ENCODE measurements at regions not wholly inside any gene's neighbourhood (a gene's known extent, or its start where the extent isn't known, plus 50 kb on each side); places are given as distances from the start of the nearest gene placed in this dataset.

- no TSS peak for BruUV-seq (replicated peaks)
- POLR2A ChIA-PET (ENCODE audit: unreplicated experiment), result interaction anchor here (0.6 kb wide), 1 partner anchor 92 kb away, joined by 4 read pairs; no protein-coding TSS in a partner anchor
- H2AFZ ChIP-seq, result no peak overlapping the region
- no peaks in the 10 kb centered on the region for H3K27me3 ChIP-seq (ENCODE audit: insufficient read depth, low read depth)
- no peaks in the 10 kb centered on the region for H3F3A ChIP-seq (ENCODE audit: insufficient read depth, low read depth)
- no peak overlapping the region for H3K4me2 ChIP-seq
- TF ChIP-seq EZH2 (IDR thresholded peaks at IDR 0.05; ENCODE audit: low read depth), result no peak
- TF ChIP-seq, protein P1, sequence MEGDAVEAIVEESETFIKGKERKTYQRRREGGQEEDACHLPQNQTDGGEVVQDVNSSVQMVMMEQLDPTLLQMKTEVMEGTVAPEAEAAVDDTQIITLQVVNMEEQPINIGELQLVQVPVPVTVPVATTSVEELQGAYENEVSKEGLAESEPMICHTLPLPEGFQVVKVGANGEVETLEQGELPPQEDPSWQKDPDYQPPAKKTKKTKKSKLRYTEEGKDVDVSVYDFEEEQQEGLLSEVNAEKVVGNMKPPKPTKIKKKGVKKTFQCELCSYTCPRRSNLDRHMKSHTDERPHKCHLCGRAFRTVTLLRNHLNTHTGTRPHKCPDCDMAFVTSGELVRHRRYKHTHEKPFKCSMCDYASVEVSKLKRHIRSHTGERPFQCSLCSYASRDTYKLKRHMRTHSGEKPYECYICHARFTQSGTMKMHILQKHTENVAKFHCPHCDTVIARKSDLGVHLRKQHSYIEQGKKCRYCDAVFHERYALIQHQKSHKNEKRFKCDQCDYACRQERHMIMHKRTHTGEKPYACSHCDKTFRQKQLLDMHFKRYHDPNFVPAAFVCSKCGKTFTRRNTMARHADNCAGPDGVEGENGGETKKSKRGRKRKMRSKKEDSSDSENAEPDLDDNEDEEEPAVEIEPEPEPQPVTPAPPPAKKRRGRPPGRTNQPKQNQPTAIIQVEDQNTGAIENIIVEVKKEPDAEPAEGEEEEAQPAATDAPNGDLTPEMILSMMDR (conservative IDR thresholded peaks at IDR 0.05), result no peak
- no peak for DNase-seq
- no peaks in the 10 kb centered on the region for H3K36me3 ChIP-seq (ENCODE audit: low read depth)
- H3K27ac ChIP-seq, result no peak overlapping the region
- CTCF ChIA-PET, result no interaction called here
- no peaks in the 10 kb centered on the region for H4K20me1 ChIP-seq (ENCODE audit: insufficient read depth)
- no peaks in the 10 kb centered on the region for H3K9me2 ChIP-seq (ENCODE audit: insufficient read depth)
- H3K4me1 ChIP-seq (replicated peaks; ENCODE audit: insufficient read depth), result peaks cover 9% of the 10 kb centered on the region
- no peaks in the 10 kb centered on the region for H3K79me2 ChIP-seq (ENCODE audit: low read depth)
- peaks cover 11% of the 10 kb centered on the region for H3K9me3 ChIP-seq (ENCODE audit: insufficient read depth, low read depth)
- H3K4me3 ChIP-seq, result no peak overlapping the region
- intact Hi-C loops (cut with micrococcal nuclease; ENCODE audit: unreplicated experiment), result loop anchor here (10.0 kb wide), 1 partner anchor 1223 kb away; no protein-coding TSS in a partner anchor
Measured at GRCh38 chr1:222461941-222462340, 86.0 kb downstream of the HHIPL2 start.

DNA sequence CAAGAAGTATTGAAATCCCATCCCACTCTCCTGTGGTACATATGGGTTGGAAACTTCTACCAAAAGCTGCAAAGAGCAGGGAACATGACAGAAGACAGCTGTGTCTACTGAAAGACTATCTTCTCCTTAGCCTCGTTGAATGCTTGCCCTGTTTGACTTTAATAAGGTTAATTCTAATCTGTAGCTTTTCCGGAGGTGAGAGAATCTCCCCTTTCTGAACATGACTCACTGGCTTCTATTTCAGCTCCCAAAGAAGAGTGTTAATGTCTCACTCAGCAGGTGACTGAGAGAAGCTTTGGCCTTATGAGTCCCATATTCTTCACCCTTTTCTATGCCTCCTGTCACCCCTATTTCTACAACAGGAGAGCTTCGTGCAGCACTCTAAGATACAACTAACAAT, 88.3 kb downstream of the HHIPL2 start:
- H2AFZ ChIP-seq, result no peak overlapping the region
- POLR2A ChIA-PET (ENCODE audit: unreplicated experiment), result interaction anchor here (0.5 kb wide), 1 partner anchor 988 kb away, joined by 6 read pairs; no protein-coding TSS in a partner anchor
- no peaks in the 10 kb centered on the region for H3F3A ChIP-seq (ENCODE audit: insufficient read depth, low read depth)
- no TSS peak for BruUV-seq (replicated peaks)
- H3K4me2 ChIP-seq, result no peak overlapping the region
- H3K9me2 ChIP-seq (ENCODE audit: insufficient read depth), result no peaks in the 10 kb centered on the region
- no peaks in the 10 kb centered on the region for H4K20me1 ChIP-seq (ENCODE audit: insufficient read depth)
- H3K4me3 ChIP-seq, result no peak overlapping the region
- no peak for TF ChIP-seq EZH2 (IDR thresholded peaks at IDR 0.05; ENCODE audit: low read depth)
- TF ChIP-seq, protein P1 (conservative IDR thresholded peaks at IDR 0.05), result no peak
- H3K9me3 ChIP-seq (ENCODE audit: insufficient read depth, low read depth), result peaks cover 20% of the 10 kb centered on the region
- no peaks in the 10 kb centered on the region for H3K79me2 ChIP-seq (ENCODE audit: low read depth)
- H3K27me3 ChIP-seq (ENCODE audit: insufficient read depth, low read depth), result no peaks in the 10 kb centered on the region
- H3K4me1 ChIP-seq (replicated peaks; ENCODE audit: insufficient read depth), result 0 out of 2 replicates have a peak, but pooled peaks cover 4% of the 10 kb centered on the region
- intact Hi-C loops (cut with micrococcal nuclease; ENCODE audit: unreplicated experiment), result loop anchor here (5.0 to 10.0 kb wide), 7 partner anchors 255 to 1225 kb away; no protein-coding TSS in a partner anchor
- CTCF ChIA-PET, result interaction anchor here (0.6 kb wide), 1 partner anchor 70 kb away, joined by 3 read pairs; no protein-coding TSS in a partner anchor
- DNase-seq, result no peak
- H3K27ac ChIP-seq, result no peak overlapping the region
- no peaks in the 10 kb centered on the region for H3K36me3 ChIP-seq (ENCODE audit: low read depth)

GRCh38 chr1:222457513-222457912, 90.4 kb downstream of the HHIPL2 start:
- no peak overlapping the region for H3K4me3 ChIP-seq
- ChIA-PET CTCF (no interaction called here), POLR2A (ENCODE audit: unreplicated experiment) (no interaction called here)
- 0 out of 2 replicates have a peak, but pooled peaks cover 4% of the 10 kb centered on the region for H3K4me1 ChIP-seq (replicated peaks; ENCODE audit: insufficient read depth)
- H3K4me2 ChIP-seq, result no peak overlapping the region
- intact Hi-C loops (cut with micrococcal nuclease; ENCODE audit: unreplicated experiment), result loop anchor here (5.0 to 10.0 kb wide), 6 partner anchors 253 to 1193 kb away; no protein-coding TSS in a partner anchor
- H3K27ac ChIP-seq, result no peak overlapping the region
- TF ChIP-seq, protein P1 (conservative IDR thresholded peaks at IDR 0.05), result no peak
- TF ChIP-seq EZH2 (IDR thresholded peaks at IDR 0.05; ENCODE audit: low read depth), result no peak
- H4K20me1 ChIP-seq (ENCODE audit: insufficient read depth), result no peaks in the 10 kb centered on the region
- no peak for DNase-seq
- no peaks in the 10 kb centered on the region for H3K36me3 ChIP-seq (ENCODE audit: low read depth)
- H2AFZ ChIP-seq, result no peak overlapping the region
- no peaks in the 10 kb centered on the region for H3K9me2 ChIP-seq (ENCODE audit: insufficient read depth)
- H3K79me2 ChIP-seq (ENCODE audit: low read depth), result no peaks in the 10 kb centered on the region
- H3F3A ChIP-seq (ENCODE audit: insufficient read depth, low read depth), result no peaks in the 10 kb centered on the region
- no TSS peak for BruUV-seq (replicated peaks)
- no peaks in the 10 kb centered on the region for H3K27me3 ChIP-seq (ENCODE audit: insufficient read depth, low read depth)
- peaks cover 20% of the 10 kb centered on the region for H3K9me3 ChIP-seq (ENCODE audit: insufficient read depth, low read depth)

Data from PC-9 (cell line).